NCI-H2171 treated with DMSO at 0.1 percent for 48 hours (cell line): ENCODE measurements at regions not wholly inside any gene's neighbourhood (a gene's known extent, or its start where the extent isn't known, plus 50 kb on each side); places are given as distances from the start of the nearest gene placed in this dataset.

Experiments used
- DNase-seq: peaks from one replicate; lab custom pipeline; 2025; lab: John Stamatoyannopoulos, UW

DNA sequence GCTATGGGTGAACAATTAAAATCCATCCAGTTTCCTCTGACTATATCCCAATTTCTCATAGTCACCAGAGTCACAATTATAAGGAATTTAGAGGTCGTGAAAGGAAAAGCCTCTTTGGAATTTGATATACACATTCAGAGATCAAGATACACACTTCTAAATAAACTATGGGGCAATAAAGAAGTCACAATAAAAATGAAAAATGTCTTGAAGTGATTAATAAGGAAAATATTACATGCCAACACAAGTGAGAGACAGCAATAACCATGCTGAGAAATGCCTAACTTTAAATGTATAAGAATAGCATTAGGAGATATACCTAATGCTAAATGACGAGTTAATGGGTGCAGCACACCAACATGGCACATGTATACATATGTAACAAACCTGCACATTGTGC lies 54.9 kb upstream of the ADAMTS19 start:
- DNase-seq, result no peak

DNA sequence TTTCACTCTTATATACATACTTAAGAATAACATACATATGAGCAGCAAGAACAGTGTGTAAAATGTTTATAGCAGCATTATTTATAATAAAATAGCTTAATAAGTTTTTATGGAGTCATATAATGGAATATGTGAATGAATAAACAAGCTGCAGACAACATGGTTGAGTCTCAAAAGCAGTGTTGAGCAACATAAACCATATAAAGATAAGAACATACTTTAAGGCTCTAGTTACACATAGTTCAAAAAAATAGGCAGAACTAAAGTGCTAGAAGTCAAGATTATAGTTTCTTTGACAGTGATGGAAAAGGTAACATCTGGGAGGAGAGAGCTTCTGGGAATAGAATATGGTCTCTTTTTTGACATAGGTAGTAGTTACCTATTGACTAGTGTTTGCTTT lies 53.7 kb upstream of the ADAMTS19 start:
- no peak for DNase-seq
